Esophagus squamous epithelium (tissue), 5 donors: ENCODE measurements at regions not wholly inside any gene's neighbourhood (a gene's known extent, or its start where the extent isn't known, plus 50 kb on each side); places are given as distances from the start of the nearest gene placed in this dataset.

Experiments
- DNase-seq: peaks from one replicate; lab custom pipeline; 2025; lab: John Stamatoyannopoulos, UW
- H3K27ac ChIP-seq, 4 donors: fragments of 200-600 bp; sonication (generic); one replicate each; pipeline ENCODE4 v1.5.1; 2016 to 2019; ENCODE audit warnings: mild to moderate bottlenecking in 1 of 4
- H3K27me3 ChIP-seq, 4 donors: fragments of 200-600 bp; sonication (generic); 1 replicate in 3 of 4; 2 replicates in 1 of 4; pipeline versions ENCODE4 v1.5.1 to v1.6.0; 2017 to 2021; ENCODE audit warnings: antibody characterized with exemption in 1 of 4
- H3K36me3 ChIP-seq, 3 donors: fragments of 200-600 bp; sonication (generic); one replicate each; pipeline ENCODE4 v1.5.1; 2016 to 2019
- H3K4me1 ChIP-seq, 3 donors: fragments of 200-600 bp; sonication (generic); one replicate each; pipeline ENCODE4 v1.5.1; 2017 to 2019
- H3K4me3 ChIP-seq, 4 donors: fragments of 200-600 bp; sonication (generic); 1 replicate in 3 of 4; 2 replicates in 1 of 4; pipeline ENCODE4 v1.5.1; 2016 to 2019; ENCODE audit warnings: mild to moderate bottlenecking in 2 of 4, moderate library complexity in 1 of 4
- H3K9me3 ChIP-seq, 3 donors: fragments of 200-600 bp; sonication (generic); one replicate each; pipeline ENCODE4 v1.5.1; 2016 to 2019
- CTCF ChIP-seq, 6 experiments: fragments of 450-650 bp in 4 of 6; fragments of 200-600 bp in 2 of 6; sonication (generic) in 2 of 6; IDR thresholded peaks; one replicate each; pipeline ENCODE4 v1.5.1; 2016 to 2019; ENCODE audit warnings: antibody characterized with exemption in 6 of 6, mild to moderate bottlenecking in 4 of 6, moderate library complexity in 4 of 6
- POLR2A ChIP-seq, 4 donors: fragments of 450-650 bp; IDR thresholded peaks; one replicate each; pipeline ENCODE4 v1.6.1; 2017; ENCODE audit warnings: antibody characterized with exemption in 4 of 4, mild to moderate bottlenecking in 4 of 4, moderate library complexity in 3 of 4
- WGBS, 2 donors: methylation state at CpG; one replicate each; pipeline ENCODE4 v1.1.5; 2018; 5-methylcytosine and 5-hydroxymethylcytosine counted together
- intact Hi-C: fragments of 100-400 bp; cut with DNase I; formaldehyde crosslinking; loops from one replicate; pipeline ENCODE4 v1.15.0; 2022
- donor health status: DM: yes; HTN: yes; CAD: no.

DNA sequence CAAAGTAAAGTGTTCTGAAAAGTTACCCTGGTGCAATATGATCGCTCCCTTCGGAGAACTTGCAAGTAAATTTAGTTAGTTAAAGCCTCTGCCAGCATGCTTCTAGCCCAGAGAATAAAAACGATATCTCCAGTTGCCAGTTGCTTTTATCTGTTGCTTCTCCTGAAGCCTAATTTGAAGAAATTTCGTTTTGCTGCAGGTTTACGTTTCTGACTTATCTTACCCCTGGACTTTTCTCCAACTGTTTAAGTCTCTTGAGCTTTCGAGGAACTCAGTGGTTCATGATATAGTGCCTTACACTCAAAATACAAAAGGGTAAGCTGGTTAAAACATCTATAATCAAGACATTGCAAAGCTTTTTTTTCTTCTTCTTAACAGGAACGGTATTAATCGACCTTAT is 131.1 kb downstream of the FAM161A start:
- TF ChIP-seq CTCF (IDR thresholded peaks at IDR 0.05): no peak
- no peak for TF ChIP-seq POLR2A (IDR thresholded peaks at IDR 0.05)
- Histone ChIP-seq H3K27me3 (no peaks in the 10 kb centered on the region), H3K4me3 (no peak overlapping the region), H3K27ac (no peak overlapping the region), H3K36me3 (no peaks in the 10 kb centered on the region), H3K9me3 (peaks cover 0 to 4% (median 0%) of the 10 kb centered on the region in 3 donors), H3K4me1 (no peaks in the 10 kb centered on the region)
- 86 to 93% methylated on average over 8 of the region's 8 CpGs for WGBS, 2 donors
- intact Hi-C loops: no loop called here
- DNase-seq: no peak

DNA sequence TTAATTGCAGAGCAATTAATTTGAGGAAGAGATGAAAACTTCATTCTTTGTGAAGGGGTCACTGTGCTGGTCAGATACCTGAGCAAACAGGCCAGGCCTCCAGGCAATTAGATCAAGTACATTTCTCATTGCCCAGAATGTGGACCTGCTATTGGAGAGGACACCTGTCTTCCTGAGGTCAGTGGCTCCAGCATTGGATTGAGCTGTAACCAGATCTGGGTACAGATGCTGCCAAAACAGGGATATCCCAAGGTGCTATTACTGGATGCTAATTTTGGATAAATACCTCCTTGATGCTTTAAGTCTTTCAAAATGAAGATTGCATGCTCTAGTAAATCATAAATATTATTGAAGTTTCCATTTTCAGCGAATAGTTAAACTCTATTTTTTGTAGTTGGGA is 131.5 kb downstream of the FAM161A start:
- 76 to 85% methylated on average over 1 of the region's 1 CpG for WGBS, 2 donors
- DNase-seq: no peak
- intact Hi-C loops: no loop called here

GRCh38 chr2:61721382-61721781 is 132.5 kb downstream of the FAM161A start:
- H3K27ac ChIP-seq: no peak overlapping the region
- H3K27me3 ChIP-seq: no peaks in the 10 kb centered on the region
- TF ChIP-seq CTCF (IDR thresholded peaks at IDR 0.05): no peak
- TF ChIP-seq POLR2A (IDR thresholded peaks at IDR 0.05): no peak
- 87 to 100% methylated on average over 2 of the region's 2 CpGs for WGBS, 2 donors
- DNase-seq: no peak
- no peaks in the 10 kb centered on the region for H3K36me3 ChIP-seq
- intact Hi-C loops: no loop called here
- no peak overlapping the region for H3K4me3 ChIP-seq
- no peaks in the 10 kb centered on the region for H3K9me3 ChIP-seq
- H3K4me1 ChIP-seq: no peaks in the 10 kb centered on the region

More for the DNA sequence above, 131.5 kb downstream of the FAM161A start:
- Histone ChIP-seq H3K4me3 (no peak overlapping the region), H3K27me3 (no peaks in the 10 kb centered on the region), H3K27ac (no peak overlapping the region), H3K36me3 (no peaks in the 10 kb centered on the region), H3K9me3 (peaks cover 0 to 4% (median 0%) of the 10 kb centered on the region in 3 donors), H3K4me1 (no peaks in the 10 kb centered on the region)
- TF ChIP-seq POLR2A (IDR thresholded peaks at IDR 0.05): no peak
- TF ChIP-seq CTCF (IDR thresholded peaks at IDR 0.05): no peak

DNA sequence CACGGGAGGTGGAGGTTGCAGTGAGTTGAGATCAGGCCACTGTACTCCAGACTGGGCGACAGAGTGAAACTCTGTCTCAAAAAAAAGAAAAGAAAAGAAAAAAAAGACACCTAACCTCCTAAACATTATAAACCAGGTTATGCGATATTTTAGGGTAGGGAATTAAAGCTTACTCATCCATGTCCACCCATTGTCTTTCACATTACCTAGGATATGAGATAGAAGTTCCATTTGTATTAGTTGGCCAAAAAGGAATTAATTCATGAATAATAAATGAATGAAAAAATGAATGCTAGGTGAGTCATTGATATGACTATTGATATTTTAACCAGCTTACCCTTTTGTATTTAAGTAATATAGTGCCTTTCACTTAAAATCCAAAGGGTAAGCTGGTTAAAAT is 132.9 kb downstream of the FAM161A start:
- 53 to 59% methylated on average over 3 of the region's 3 CpGs for WGBS, 2 donors
- Histone ChIP-seq H3K27me3 (no peaks in the 10 kb centered on the region), H3K9me3 (no peaks in the 10 kb centered on the region), H3K36me3 (no peaks in the 10 kb centered on the region), H3K4me1 (no peaks in the 10 kb centered on the region), H3K4me3 (no peak overlapping the region), H3K27ac (no peak overlapping the region)
- DNase-seq: no peak
- no peak for TF ChIP-seq POLR2A (IDR thresholded peaks at IDR 0.05)
- TF ChIP-seq CTCF (IDR thresholded peaks at IDR 0.05): no peak
- intact Hi-C loops: no loop called here

DNA sequence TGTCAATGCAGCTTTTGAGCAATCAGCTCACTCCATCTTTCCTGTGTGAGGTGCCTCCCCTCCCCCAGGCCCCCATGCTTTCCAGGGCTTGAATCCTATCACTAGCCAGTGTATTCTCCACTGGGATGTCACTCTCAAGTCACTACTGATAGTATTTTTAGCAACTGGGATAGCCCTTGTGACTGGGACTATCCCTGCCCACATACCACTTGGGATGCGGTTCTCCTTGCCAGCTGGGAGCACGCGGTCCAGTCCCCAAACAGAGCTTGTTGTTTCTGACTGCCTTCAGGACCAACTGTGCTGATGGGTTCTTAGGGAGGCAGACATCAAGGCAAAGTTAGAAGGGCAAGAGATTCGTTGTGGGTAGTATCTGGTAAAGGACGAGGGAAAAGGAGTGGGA is 134.9 kb downstream of the FAM161A start:
- WGBS, 2 donors: 86 to 96% methylated on average over 5 of the region's 5 CpGs
- no peaks in the 10 kb centered on the region for H3K4me1 ChIP-seq
- H3K9me3 ChIP-seq: no peaks in the 10 kb centered on the region
- H3K4me3 ChIP-seq: no peak overlapping the region
- DNase-seq: no peak
- intact Hi-C loops: no loop called here
- TF ChIP-seq CTCF (IDR thresholded peaks at IDR 0.05) (no peak), POLR2A (IDR thresholded peaks at IDR 0.05) (no peak)
- H3K27me3 ChIP-seq: no peaks in the 10 kb centered on the region
- H3K36me3 ChIP-seq: no peaks in the 10 kb centered on the region
- no peak overlapping the region for H3K27ac ChIP-seq
